Osteoblast (primary cell): ENCODE measurements at regions not wholly inside any gene's neighbourhood (a gene's known extent, or its start where the extent isn't known, plus 50 kb on each side); places are given as distances from the start of the nearest gene placed in this dataset.

ENCODE experiments used
- DNase-seq: peaks from one replicate; pipeline ENCODE4 v3.0.0; 2011; ENCODE audit warnings: low spot score, mixed read lengths; ENCODE audit not compliant: insufficient read length; ENCODE audit errors: missing footprints
- H2AFZ ChIP-seq: 2 replicates; pipeline ENCODE4 v1.6.0; 2011; ENCODE audit warnings: mild to moderate bottlenecking, low read length
- H3K27ac ChIP-seq: 2 replicates; pipeline ENCODE4 v1.5.1; 2011; ENCODE audit warnings: mild to moderate bottlenecking, low read depth, low read length, moderate library complexity
- H3K27me3 ChIP-seq: 2 replicates; pipeline ENCODE4 v1.6.0; 2012; ENCODE audit warnings: mild to moderate bottlenecking, control low read depth, inconsistent platforms, low read length, moderate library complexity; ENCODE audit not compliant: insufficient read depth
- H3K36me3 ChIP-seq: 2 replicates; pipeline ENCODE4 v1.5.1; 2011; ENCODE audit warnings: mild to moderate bottlenecking, low read length, control low read depth, moderate library complexity; ENCODE audit not compliant: insufficient read depth
- H3K4me1 ChIP-seq: 2 replicates; pipeline ENCODE4 v1.5.1; 2011; ENCODE audit warnings: mild to moderate bottlenecking, low read length, control low read depth, moderate library complexity; ENCODE audit not compliant: insufficient read depth
- H3K4me2 ChIP-seq: 2 replicates; pipeline ENCODE4 v1.6.0; 2011; ENCODE audit warnings: mild to moderate bottlenecking, low read length; ENCODE audit not compliant: insufficient read depth
- H3K4me3 ChIP-seq: fragments of 200-600 bp; sonication (generic); 3 replicates; pipeline ENCODE4 v1.5.1; 2012; ENCODE audit warnings: mild to moderate bottlenecking, low read length, inconsistent platforms; ENCODE audit not compliant: insufficient read depth
- H3K79me2 ChIP-seq: 2 replicates; pipeline ENCODE4 v1.6.0; 2012; ENCODE audit warnings: mild to moderate bottlenecking, low read length, control low read depth, inconsistent platforms; ENCODE audit not compliant: insufficient read depth
- H3K9me3 ChIP-seq: 2 replicates; pipeline ENCODE4 v1.5.1; 2011; ENCODE audit warnings: low read depth, low read length, control low read depth
- H4K20me1 ChIP-seq: 2 replicates; pipeline ENCODE4 v1.6.0; 2012; ENCODE audit warnings: mild to moderate bottlenecking, low read length, control low read depth; ENCODE audit not compliant: insufficient read depth
- CTCF ChIP-seq: IDR thresholded peaks from 2 replicates; pipeline ENCODE4 v1.5.1; 2011; ENCODE audit warnings: mild to moderate bottlenecking, low read depth, low read length, moderate library complexity; ENCODE audit errors: extremely low read depth

- no peaks in the 10 kb centered on the region for H4K20me1 ChIP-seq
- H3K4me3 ChIP-seq = no peak overlapping the region
- peaks cover 4% of the 10 kb centered on the region for H3K9me3 ChIP-seq
- TF ChIP-seq CTCF = no peak
- H3K4me2 ChIP-seq = no peak overlapping the region
- no peaks in the 10 kb centered on the region for H3K27me3 ChIP-seq
- H3K27ac ChIP-seq = no peak overlapping the region
- no peaks in the 10 kb centered on the region for H3K79me2 ChIP-seq
- H3K4me1 ChIP-seq = no peaks in the 10 kb centered on the region
- no peak overlapping the region for H2AFZ ChIP-seq
- DNase-seq = no peak
- no peaks in the 10 kb centered on the region for H3K36me3 ChIP-seq
Observed at GRCh38 chr2:79320871-79321270, 161.3 kb upstream of the REG3A start.

- H3K4me2 ChIP-seq = no peak overlapping the region
- H3K36me3 ChIP-seq = no peaks in the 10 kb centered on the region
- H3K4me1 ChIP-seq = no peaks in the 10 kb centered on the region
- no peaks in the 10 kb centered on the region for H3K27me3 ChIP-seq
- H3K4me3 ChIP-seq = no peak overlapping the region
- H4K20me1 ChIP-seq = no peaks in the 10 kb centered on the region
- H3K9me3 ChIP-seq = peaks cover 2% of the 10 kb centered on the region
- no peak overlapping the region for H2AFZ ChIP-seq
- no peak for TF ChIP-seq CTCF
- no peak for DNase-seq
- H3K79me2 ChIP-seq = no peaks in the 10 kb centered on the region
- H3K27ac ChIP-seq = no peak overlapping the region
Observed at GRCh38 chr2:79294994-79295393, 135.4 kb upstream of the REG3A start.

GRCh38 chr2:79292958-79293315 is 133.4 kb upstream of the REG3A start:
- H3K79me2 ChIP-seq = no peaks in the 10 kb centered on the region
- H3K4me3 ChIP-seq = no peak overlapping the region
- H3K27ac ChIP-seq = no peak overlapping the region
- H2AFZ ChIP-seq = no peak overlapping the region
- no peaks in the 10 kb centered on the region for H3K27me3 ChIP-seq
- DNase-seq = peak; percentile 26
- H3K9me3 ChIP-seq = peaks cover 2% of the 10 kb centered on the region
- TF ChIP-seq CTCF = no peak
- H3K4me2 ChIP-seq = no peak overlapping the region
- H3K4me1 ChIP-seq = no peaks in the 10 kb centered on the region
- no peaks in the 10 kb centered on the region for H4K20me1 ChIP-seq
- no peaks in the 10 kb centered on the region for H3K36me3 ChIP-seq

GRCh38 chr2:79292239-79292957 is 132.8 kb upstream of the REG3A start:
- H3K27ac ChIP-seq = no peak overlapping the region
- DNase-seq = no peak
- TF ChIP-seq CTCF = no peak
- no peaks in the 10 kb centered on the region for H3K27me3 ChIP-seq
- H3K9me3 ChIP-seq = peaks cover 2% of the 10 kb centered on the region
- no peak overlapping the region for H3K4me3 ChIP-seq
- H3K79me2 ChIP-seq = no peaks in the 10 kb centered on the region
- H3K36me3 ChIP-seq = no peaks in the 10 kb centered on the region
- no peaks in the 10 kb centered on the region for H3K4me1 ChIP-seq
- no peak overlapping the region for H3K4me2 ChIP-seq
- H4K20me1 ChIP-seq = no peaks in the 10 kb centered on the region
- H2AFZ ChIP-seq = no peak overlapping the region
